ENCODE measurements at regions not wholly inside any gene's neighbourhood (a gene's known extent, or its start where the extent isn't known, plus 50 kb on each side); places are given as distances from the start of the nearest gene placed in this dataset.
"Not testable (repeated sequence)": the region's sequence is repeated elsewhere in the genome, so short reads cannot be mapped to it uniquely, and the experiment has no call there.

DNA sequence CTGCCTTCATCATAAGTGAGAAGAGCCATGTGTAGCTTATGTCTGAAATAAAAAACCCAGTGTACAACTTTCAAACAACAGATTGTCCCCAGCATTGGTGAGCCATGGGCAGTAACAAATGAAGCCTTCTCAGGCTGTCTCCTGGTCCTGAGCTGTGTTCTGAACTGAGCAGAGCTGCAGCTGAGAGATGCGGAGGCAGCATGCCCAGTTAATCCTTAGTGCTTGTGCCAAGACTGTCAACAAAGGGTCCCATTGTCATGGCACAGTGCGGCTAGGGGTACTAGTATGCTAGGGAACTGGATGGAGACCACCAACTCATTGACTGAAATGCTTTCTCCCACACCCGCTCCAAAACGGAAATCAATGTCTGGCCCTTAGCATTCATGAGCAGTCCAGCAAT is 154.3 kb downstream of the RMST start:
- no peak for DNase-seq (ENCODE audit: low read depth, low spot score)

DNA sequence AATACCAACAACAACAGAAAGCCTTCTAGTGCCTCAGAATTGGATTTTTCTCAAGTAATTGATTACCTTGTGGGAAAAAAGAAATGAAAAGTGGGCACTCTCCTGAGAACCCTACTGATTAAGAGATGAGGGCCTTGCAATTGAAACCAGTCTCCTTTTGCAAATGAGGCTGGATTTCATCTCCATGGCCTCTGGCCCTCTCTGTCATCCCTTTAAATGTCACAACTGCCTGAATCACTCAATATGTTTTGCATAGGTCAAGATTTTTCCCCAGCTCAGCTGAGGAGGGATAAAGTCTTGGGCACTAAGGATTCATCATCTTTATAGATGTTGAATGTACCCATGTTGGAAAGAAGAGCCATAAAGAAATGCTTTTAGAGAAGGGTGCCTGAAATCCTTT is 166.4 kb downstream of the RMST start:
- DNase-seq (ENCODE audit: low read depth, low spot score): no peak

DNA sequence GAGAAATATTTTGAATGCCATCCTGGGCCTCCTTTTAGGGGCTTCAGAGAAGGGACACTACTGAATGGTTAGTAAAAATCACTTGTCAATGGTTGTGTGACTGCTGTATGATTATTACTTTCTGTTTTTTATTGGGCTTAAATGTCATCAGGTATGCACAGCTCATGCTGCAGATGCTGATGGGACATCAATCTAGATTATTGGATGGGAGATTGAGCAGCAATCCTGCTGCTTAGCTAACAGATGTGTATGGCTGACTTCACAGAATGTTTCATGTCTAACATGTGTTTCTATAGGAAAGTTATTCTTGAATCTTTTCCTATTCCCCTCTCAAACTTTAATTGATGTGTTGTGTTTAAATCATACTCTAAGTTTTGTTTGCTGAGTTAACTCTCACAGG is 166.8 kb downstream of the RMST start:
- DNase-seq (ENCODE audit: low read depth, low spot score): no peak

DNA sequence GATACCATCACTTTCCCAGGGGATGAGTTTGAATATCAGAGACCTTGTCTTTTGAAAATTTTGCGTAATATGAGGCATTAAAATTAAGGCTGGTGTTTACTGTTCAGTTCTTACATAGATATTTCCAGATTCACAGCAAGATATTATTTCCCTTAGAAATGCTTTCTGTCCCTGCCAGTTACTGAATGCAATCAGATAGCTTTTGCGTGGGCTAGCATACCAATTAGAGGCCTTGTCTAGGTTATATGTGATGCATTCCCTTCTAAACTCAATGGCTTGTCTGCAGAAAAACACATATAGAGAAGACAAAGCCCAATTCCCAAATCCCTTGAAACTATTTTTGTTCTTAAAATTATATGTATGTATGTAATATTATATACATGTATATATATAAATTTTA is 167.8 kb downstream of the RMST start:
- DNase-seq (ENCODE audit: low read depth, low spot score): no peak

DNA sequence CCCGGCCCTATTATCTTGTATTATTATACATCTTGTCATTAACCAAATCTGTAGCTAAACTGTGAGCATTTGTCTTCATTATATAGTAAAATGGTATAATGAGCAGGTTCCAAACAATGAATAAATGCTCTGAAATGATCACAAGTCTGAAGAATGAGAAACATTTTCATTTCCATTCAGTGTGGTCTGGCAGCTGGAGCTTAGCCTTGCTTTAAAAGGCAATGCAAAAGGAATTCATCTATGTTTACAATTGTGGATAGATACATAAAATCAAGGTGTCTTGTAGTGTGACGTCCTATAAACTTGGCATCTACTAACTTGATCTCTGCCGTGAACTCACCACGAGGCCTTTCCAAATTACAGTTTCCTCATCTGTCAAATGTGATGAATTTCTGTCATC is 168.3 kb downstream of the RMST start:
- no peak for DNase-seq (ENCODE audit: low read depth, low spot score)

DNA sequence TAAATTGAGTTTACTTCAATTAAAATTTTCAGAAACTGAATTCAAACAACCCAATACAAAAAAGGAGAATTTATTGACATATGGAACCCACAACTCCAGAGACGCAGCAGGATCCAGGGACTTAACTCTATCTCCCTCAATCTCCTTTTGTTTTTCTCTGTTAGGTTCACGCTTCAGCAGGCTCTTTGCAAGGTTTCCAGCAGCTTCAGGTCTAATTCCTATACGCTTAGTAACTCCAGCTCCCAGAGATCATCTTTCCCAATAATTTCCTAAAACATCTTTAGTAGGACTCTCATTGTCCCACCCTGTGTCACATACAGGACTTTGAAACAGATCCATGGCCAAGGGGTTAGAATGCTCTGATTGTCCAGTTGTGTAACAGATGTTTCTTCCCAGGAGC is 175.2 kb downstream of the RMST start:
- no peak for DNase-seq (ENCODE audit: low read depth, low spot score)

DNA sequence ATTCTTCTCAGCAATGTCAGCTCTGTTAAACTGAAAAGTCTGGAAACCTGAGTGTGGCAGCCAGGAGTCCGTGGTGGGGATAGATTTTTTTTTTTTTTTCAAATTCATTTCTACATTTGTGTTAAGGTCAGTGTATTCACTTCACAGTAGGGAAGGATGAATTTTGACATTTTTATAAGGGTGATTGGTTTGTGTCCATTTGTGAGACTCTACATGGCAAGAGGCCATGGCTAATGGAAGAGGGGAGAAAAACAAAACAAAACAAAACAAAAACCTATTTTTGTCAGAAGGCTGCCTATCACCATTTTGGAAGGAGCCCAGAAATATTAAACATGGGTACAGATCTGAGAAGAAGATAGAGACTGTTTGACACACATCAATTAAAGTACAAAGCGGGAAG is 176.1 kb downstream of the RMST start:
- no peak for DNase-seq (ENCODE audit: low read depth, low spot score)

DNA sequence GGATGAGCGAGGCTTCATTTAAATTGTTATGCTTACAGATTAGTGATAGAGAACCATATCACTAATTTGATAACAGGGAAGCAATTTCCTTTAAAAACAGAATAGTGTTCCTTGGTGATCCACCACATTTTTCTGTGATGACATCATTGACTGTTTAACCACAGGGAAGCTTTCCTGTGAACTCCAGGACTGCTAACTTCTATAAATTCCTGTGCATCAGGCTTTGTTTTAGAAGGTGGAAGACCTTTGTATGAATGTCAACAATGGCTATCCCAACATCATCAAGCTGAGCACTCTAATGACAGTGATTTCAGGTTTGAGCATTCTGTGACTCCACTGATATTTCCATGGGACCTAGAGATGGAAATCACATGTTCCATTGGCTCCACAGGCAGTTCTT is 177.1 kb downstream of the RMST start:
- DNase-seq (ENCODE audit: low read depth, low spot score): no peak

DNA sequence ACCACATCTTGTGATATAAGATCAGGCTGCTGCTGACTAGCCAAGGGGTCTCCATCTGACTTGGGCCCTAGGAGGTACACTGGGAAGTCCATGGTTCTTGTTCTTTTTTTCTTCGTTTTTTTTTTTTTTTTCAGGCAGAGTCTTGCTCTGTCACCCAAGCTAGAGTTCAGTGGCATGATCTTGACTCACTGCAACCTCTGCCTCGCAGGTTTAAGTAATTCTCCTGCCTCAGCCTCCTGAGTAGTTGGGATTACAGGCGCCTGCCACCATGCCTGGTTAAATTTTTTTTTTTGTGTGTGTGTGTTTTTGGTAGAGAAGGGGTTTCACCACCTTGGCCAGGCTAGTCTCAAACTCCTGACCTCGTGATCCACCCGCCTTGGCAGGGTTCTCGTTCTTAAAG is 178.2 kb downstream of the RMST start:
- no peak for DNase-seq (ENCODE audit: low read depth, low spot score)

DNA sequence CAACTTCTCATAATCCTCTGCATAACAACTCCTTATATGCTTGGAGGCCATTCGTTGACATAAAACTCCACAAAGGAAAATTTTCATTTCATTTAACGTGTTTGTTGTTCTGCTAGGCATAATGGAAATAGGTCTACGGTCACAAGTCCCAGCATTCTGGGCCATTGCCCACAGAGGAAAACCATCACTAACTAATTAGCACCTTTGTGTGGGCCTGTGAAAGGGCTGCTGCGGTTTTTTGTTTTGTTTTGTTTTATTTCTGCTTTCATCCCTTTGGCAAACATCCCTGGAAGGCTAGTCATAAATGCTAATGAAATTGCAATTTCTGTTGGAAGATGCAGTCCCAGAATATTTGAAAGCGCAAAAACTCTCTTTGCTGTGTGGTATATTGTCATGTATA is 180.3 kb downstream of the RMST start:
- DNase-seq (ENCODE audit: low read depth, low spot score): no peak

DNA sequence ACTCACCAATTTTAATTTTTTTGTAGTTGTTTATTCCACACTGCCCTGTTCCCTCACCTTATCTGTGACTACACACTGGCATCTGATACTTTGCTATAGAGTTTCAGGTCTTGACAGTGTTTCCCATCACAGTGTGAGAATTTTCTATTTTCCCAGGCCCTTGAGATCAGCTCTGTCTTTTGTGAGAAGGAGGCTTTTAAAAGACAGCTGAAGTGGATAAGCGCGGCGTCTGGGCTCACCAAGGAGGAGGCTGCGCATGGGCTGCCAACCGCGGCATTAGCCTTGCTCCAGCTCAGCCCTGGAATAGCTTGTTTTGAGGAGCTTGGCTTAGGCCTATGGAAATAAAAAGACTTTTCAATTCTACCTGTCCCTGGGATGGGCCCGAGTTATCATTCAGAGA is 181.3 kb downstream of the RMST start:
- no peak for DNase-seq (ENCODE audit: low read depth, low spot score)

DNA sequence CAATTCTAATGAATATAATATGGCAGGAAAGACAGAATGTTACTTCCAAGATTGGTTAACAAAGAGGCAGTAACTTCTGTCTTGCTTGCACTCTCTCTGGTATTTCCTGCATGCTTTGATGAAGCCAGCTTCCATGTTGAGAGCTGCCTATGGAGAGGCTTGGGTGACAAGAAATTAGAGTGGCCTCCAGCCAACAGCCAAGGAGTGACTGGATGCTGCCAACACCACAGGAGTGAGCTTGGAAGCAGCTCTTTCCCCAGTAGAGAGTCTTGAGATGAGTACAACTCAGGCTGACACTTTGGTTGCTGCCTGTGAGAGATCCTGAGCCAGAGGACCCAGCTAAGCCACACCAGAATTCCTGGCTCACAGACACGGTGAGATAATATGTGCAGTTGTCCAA is 183.1 kb downstream of the RMST start:
- no peak for DNase-seq (ENCODE audit: low read depth, low spot score)

DNA sequence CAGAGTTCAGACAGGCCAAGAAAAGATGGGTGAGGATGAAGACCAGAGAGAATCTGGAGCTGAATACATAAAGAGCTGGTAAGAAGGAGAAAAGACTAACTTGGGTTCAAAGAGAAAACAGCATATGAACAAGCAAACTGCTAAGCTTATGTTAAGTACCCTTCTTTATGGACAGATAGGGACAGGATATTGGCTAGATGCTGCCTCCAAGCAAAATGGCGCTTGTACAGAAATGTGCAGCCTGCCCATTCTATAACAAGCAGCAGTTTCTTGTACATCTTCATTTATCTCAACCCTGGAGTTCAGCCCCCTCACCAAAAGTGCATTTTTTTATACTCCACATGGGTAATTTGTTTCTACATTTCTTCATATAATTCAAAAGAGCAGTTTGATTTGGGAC is 184.5 kb downstream of the RMST start:
- no peak for DNase-seq (ENCODE audit: low read depth, low spot score)

DNA sequence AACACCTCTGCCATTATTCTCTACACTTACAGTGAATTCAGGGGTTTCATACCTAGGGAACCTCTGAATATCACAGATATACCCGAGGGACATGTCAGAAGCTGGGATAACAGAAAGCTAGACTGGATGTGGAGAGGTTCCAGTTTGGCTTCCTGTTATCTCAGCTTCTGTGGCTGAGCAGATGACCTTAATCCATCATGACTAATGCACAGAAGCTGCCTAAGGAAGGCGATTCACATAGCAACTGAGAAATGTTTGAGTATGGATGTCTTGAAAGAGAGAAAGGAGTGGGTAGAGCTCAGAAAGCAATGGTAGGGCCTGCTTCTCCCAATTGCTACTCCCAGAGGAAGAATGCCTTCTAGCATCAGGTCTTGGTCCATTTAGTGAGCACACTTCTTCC is 187.6 kb downstream of the RMST start:
- no peak for DNase-seq (ENCODE audit: low read depth, low spot score)

DNA sequence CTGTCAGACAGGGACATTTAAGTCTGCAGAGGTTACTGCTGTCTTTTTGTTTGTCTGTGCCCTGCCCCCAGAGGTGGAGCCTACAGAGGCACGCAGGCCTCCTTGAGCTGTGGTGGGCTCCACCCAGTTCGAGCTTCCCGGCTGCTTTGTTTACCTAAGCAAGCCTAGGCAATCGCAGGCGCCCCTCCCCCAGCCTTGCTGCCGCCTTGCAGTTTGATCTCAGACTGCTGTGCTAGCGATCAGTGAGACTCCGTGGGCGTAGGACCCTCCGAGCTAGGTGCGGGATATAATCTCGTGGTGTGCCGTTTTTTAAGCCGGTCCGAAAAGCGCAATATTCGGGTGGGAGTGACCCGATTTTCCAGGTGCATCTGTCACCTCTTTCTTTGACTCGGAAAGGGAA is 193.9 kb downstream of the RMST start:
- not testable (repeated sequence) for DNase-seq (ENCODE audit: low read depth, low spot score)

DNA sequence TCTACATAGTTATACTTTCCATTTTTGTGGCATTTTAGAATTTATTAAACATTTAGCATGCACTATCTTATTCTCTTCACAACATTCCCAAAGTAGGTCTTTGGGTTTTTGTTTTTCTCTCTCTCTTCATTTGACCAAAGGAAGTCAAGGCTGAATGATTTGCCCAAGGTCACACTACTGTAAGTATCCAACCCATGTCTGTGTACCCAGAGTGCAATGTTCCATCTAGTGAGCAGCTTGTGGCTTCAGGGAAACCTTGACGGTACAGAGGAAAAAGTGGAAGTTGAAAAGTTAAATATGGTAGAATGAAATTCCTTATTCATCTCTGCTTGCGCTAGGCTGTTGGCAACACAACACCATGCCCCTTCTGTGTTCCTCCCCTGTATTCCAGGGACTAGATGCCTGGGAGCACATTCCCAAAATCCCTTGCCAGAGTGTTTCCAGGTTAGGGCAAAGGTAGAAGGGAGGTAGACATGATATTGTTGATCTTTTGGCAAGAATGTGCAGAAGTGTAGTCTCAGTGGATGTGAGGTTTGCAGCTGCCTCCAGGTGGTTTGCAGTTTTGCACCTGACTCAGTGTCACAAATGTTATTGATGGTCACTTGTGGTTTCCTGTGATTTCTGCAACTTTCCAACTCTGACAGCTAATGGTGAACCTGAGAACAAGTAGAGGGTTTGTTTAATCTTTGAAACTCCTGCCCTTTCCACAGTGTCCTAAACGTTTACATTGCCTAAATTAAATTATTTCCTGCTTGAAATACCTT is 196.7 kb downstream of the RMST start:
- no peak for DNase-seq (ENCODE audit: low read depth, low spot score)

DNA sequence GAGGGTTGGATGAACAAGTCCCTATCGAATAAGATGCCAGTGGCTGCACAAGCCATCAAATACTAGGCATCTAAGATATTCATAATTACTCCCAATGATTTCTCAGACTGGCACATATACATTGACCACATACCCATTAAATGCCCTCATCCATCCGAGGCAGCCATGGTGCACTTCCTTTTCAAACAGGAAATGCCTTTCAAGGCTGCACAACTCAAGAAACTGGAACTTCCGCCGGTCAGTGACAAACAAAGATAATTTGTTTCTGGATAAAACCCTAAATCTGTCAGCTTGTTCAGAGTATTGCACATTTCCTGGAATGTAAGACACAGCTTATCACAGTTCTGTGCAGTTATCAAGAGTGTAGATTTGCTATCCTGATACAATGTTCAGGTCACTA is 203.7 kb downstream of the RMST start:
- DNase-seq (ENCODE audit: low read depth, low spot score): no peak

DNA sequence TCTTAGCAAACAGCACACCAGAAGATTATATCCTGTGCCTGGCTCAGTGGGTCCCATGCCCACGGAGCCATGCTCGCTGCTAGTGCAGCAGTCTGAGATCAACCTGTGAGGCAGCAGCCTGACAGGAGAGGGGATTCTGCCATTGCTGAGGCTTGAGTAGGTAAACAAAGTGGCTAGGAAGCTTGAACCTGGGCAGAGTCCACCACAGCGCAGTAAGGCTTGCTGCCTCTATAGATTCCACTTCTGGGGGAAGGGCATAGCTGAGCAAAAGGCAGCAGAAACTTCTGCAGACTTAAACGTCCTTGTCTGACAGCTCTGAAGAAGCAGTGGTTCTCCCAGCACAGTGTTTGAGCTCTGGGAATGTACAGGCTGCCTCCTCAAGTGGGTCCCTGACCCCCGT is 210.3 kb downstream of the RMST start:
- no peak for DNase-seq (ENCODE audit: low read depth, low spot score)

DNA sequence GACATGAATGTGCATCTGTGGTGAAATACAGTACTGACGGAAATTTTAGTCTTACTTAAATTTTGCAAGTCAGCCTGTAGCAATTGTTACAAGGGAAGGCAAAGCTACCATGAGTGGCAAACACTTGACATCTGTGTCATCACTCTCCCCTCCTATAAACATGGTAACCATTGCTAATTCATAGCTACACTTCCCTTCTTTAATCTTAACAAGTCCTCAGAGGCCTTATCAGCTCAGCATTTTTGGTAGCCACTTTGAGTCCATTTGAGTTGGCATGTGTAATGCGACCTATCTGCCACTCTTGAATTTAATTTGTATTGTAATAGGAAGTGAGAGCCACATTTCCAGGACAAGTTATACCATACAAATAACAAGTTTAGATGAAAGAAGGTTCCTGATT is 218.1 kb downstream of the RMST start:
- no peak for DNase-seq (ENCODE audit: low read depth, low spot score)

DNA sequence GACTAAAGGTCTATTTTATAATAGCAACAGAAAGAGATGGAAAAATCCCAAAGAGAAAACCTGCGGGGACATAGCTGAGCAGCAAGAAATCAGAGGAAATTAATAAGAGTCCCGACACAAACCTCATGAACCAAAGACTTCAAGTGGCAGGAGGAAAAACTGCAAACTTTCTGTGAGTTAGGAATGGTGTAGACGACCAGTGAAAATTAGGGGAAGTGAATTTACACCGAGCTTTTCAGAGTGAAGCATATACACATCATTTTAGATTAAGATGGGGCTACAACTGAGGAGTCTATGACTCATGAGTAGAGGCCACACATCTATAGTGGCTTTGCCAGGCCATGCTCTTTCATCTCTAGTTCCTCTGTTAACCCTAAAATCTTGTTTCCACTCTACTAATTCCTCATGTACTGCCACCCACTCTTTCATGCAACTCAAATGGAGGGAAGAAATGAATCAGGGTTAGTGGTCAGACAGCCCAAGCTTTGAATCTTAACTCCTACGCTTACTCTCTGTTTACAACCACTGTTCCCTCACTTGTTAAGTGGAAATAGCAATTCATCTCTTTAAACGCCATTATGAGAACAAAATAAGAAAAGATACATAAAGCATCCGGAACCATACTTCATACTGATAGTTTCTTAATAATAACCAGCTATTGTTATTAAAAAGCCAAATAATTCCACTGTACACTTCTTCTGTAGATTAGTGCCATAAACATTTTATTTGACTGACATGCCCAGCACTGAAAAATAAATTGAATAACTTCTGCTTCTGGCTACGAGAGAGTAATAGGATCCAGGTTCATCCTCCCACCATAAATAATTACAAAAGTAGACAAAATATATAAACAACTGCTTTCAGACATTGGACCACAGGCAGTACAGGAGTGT is 219.3 kb downstream of the RMST start:
- DNase-seq (ENCODE audit: low read depth, low spot score): no peak

DNA sequence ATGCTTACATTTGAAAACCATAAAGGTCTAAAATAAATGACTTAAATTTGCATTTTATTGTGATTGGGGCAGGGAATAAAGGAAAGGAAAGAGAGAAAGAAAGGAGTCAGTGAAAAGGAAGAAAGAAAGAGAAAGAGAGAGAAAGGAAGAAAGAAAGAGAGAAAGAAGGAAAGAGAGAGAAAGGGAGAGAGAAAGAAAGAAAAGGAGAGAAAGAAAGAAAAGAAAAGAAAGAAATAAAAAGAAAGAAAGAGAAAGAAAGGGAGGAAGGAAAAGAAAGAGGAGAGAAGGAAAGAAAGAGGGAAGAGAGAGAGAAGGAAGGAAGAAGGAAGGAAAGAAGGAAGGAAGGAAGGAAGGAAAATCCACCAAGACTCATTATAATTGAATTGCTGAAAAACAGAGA is 222.8 kb downstream of the RMST start:
- no peak for DNase-seq (ENCODE audit: low read depth, low spot score)

DNA sequence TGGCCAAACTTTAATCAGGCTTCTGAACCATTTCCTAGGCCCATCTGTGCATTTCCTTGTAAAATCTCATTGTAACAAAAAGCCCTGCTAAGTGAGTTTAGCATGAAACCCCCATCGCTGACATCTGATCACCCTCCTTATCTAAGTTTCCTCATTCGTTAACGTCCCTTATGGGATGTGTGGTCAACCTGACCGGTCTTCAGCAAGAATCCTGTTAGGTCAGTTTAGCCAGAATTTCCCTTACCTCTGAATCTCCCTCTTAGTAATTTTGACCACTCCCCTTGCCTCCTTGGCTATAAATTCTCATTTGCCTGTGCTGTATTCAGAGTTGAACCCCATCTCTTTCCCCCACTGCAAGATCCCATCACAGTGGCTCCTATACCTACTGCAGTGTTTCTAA is 239.3 kb downstream of the RMST start:
- DNase-seq (ENCODE audit: low read depth, low spot score): no peak

DNA sequence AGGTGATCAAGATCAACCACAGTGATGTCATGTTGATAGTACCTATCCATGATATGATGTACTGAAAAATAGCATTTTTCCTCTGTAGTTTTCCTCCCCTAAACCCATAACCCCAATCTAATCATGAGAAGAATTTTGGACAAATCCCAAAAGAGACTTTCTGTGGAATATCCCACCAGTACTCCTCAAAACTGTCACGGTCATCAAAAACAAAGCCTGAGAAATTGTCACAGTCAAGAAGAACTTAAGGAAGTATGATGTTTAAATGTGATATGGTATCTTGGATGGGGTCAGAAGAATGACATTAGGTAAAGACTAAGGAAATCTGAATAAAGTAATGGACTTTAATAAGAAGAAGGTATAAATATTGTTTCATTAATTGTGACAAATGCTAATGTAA is 248.8 kb downstream of the RMST start:
- no peak for DNase-seq (ENCODE audit: low read depth, low spot score)

All from iPS DF 19.7 (cell line).